ENCODE measurements at regions not wholly inside any gene's neighbourhood (a gene's known extent, or its start where the extent isn't known, plus 50 kb on each side); places are given as distances from the start of the nearest gene placed in this dataset.
"Not testable (repeated sequence)": the region's sequence is repeated elsewhere in the genome, so short reads cannot be mapped to it uniquely, and the experiment has no call there.

DNA sequence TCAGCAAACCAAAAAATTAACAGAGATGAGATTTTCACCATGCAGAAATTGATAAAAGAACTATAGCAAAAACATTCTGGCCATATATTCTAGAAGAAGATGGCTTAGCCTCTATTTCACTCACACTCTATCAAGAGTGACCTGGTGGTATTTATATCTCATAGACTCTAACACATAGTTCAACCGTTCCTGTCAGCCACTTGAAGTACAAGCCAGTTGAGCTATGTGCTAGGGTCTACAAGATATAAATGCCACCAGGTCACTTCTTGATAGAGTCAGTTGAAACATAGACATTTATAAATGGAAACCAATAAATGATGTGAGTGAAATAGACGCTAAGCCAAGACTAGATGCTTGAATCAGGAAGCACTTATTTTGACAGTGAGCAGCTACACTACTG lies 836.7 kb upstream of the EPHA5 start:
- no peak for DNase-seq

DNA sequence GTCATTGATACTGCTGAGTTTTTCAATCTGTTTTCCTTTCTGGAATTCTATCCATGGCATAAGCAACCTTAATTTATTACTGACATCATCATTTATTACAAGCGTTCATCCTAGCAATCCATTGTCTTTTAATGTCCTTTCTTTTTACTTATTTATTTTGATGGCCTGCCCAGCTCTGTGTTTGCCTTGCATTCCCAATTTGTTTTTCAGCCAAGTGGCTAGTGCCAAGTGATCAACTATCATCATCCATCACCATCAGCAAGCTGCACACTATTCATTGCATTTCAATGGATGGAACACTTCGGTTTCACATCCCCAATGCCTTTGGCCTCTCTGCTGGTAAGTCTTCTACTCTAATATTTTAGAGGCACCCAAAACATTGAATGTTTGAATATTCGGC lies 831.7 kb upstream of the EPHA5 start:
- no peak for DNase-seq

DNA sequence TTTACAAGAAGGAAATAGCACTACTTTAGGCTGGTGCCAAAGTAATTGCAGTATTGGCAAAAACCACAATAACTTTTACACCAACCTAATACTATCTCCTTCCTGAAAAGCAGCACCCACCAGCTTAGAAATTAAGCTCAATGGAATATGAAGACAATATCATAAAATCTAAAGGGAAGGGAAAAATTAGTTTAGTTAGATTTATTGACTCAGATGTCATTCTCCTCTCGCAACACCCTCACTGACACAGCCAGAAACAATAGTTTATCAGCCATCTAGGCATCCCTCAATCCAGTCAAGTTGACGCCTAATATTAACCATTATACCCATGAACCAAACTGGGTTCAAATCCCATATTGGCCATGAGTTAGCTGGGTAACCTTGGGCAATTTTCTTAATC lies 820.4 kb upstream of the EPHA5 start:
- DNase-seq, result no peak

DNA sequence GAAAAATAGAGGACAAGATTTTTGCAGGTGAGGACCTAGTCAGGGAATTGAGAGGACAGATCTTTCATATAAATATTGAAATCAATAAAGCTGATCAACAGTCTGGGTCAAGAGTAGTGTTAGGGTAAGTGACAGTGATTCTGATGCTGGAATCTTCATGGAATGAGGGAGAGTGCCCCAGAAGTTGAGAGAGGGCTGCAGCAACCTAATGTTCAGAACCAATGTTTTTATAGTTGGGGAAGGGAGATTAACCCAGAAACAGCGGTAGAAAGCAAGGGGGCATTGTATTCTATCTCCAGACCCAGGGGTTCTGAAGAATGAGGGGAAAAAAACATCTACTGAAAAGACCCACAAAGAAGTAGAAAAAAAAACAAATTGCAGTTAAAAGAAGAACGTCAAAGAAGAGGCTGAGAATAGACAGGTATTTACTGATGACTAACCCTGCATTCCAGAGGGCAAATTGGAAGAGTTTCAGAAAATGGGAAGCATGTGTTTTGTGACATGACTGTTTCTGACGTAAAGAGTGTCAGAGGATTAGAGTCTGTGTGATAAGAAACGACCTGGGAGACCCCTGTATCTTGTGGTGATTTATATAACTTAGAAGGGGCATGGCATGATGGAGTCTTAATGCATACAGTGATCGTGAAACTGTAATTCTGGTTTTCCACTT lies 819.6 kb upstream of the EPHA5 start:
- DNase-seq, result no peak

DNA sequence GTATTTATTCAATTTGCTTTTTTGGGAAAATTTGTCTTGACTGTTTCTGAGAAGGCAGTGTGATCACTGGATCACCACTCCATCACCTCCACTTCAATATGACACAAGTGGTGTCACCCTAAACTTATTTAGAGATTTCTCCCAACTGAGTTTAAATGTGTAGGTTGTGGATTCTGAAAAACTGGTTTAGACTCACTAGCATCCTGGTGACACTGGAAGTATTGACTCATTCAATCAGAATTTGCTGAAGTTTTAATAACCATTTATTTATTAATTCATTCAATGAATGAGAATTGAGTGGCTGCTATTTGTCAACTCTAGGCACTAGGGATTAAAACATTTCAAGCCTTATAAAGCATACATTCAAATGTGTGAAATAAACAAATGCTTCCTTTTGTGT lies 819.1 kb upstream of the EPHA5 start:
- no peak for DNase-seq

DNA sequence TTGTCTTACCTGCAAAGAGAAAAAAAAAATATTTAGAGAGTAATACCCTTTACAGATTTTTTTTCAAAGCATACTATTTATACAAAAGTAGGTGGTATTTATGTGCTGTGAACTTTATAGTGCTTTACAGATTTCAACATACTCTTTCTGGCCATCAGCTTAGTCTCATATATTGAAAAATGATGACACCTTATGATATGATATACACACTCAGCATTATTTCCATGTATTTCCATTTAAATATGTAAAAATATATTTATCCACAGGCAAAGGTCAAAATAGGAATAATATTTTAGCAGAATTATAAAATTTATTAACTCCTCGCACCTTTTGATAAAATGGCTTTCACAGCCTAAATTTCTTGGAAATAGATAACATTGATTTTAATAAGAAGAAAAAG lies 815.8 kb upstream of the EPHA5 start:
- no peak for DNase-seq

DNA sequence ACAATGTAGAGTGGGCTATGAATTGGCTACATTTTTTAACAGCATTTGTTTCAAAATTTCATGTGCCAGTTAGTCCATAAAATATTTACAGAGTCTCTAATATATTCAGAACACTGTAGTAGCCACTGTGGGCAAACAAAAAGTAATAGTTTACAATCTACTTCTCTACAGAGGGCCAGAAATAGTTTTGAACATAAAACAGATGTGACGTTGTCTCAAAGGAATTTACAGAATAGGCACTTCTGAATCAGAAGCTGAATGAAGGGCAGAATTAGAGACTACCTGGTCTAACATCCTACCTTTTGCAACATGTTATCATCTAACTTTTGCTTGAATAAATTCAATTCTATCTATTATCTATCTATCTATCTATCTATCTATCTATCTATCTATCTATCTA lies 811.9 kb upstream of the EPHA5 start:
- DNase-seq, result no peak

DNA sequence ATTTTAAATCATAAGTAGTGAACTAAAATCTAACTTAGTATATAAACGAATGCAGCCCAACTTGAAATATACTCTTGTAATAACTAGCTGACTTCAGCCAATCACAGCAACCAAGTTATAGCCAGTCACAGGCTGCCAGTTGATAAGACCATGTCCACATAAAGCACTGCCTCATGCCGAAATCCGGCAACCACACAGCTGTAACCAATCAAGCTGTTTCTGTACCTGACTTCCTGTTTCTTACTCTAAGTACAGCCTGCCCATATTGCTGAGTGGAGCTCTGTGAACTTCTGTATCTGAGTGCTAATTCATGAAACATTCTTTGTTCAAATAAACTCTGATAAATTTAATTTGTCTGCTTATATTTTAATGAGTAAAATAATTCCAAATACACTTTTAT lies 805.3 kb upstream of the EPHA5 start:
- no peak for DNase-seq

DNA sequence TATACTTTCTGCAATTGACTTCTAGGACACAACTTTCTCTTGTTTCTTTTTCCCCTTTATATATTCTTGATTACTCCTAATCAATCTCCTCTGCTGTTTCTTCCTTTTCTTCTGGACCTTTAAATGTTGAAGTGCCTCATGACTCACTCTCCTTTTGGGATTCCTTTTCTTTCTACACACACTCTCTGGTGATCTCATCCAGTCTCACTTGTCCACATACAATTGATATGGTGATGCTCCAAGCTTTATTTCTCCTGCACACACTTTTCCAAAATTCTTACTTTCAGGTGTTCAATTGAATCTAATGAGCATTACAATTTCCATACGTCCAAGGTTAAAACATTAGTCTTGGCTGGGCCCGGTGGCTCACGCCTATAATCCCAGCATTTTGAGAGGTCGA lies 794.8 kb upstream of the EPHA5 start:
- DNase-seq, result no peak

DNA sequence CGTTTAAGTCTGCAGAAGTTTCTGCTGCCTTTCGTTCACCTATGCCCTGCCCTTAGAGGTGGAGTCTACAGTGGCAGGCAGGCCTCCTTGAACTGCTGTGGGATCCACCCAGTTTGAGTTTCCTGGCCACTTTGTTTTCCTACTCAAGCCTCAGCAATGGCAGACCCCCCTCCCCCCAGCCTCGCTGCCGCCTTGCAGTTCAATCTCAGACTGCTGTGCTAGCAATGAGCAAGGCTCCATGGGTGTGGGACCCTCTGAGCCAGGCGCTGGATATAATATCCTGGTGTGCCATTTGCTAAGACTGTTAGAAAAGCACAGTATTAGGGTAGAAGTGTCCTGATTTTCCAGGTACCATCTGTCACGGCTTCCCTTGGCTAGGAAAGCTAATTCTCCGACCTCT lies 792.6 kb upstream of the EPHA5 start:
- not testable (repeated sequence) for DNase-seq

DNA sequence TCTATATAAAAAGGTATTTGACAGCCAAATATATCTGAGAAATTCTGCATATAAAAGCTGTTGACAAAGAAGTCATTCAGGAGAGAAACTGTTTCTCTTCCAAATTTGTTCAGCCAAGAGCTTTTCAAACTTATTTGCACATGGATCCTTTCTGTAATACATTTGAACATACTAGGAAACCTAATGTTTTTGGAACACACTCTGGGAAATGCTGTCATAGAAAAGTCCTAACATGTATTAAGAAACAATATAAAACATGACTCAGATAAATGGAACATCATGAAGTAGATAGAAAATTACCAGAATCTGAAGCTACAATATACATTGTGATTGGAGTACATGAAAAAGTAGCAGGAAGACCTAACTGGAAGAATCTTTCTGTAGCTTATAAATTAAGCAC lies 781.5 kb upstream of the EPHA5 start:
- no peak for DNase-seq

DNA sequence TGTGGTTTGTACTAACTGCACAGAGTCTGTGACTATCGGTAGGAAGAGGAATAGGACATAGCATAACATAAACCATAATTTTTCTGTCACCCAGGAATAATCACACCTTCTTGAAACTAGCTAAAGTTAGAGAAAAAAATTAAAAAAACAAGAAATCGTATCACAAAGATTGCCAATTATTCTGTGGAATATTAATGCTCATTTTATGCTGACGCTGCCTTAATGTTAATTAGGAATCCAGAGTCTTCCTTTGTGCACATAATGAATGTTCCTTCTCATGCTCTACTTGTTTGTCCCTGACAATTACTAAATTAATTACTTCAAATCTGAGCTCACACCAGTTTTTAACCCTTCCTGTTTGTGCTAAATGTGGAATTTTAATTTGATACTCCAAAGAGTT lies 772.7 kb upstream of the EPHA5 start:
- DNase-seq, result no peak

DNA sequence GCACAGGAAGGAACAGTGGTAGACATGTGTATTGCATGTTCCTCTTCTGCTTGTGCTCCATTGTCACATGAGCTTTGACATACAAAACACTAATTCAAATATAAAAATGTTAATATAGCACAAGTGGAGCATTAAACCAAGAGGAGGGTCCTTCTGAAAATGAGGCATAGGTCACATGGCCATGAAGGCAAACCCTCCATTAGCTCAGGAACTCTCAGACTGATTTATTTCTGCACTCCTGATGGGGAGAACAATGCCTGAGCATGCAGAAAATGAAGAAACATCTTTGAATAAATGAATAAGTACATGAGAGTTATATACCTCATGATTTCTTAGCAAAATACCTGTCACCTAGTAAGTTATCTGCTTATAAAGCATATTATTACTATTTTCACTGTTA lies 769.2 kb upstream of the EPHA5 start:
- no peak for DNase-seq

DNA sequence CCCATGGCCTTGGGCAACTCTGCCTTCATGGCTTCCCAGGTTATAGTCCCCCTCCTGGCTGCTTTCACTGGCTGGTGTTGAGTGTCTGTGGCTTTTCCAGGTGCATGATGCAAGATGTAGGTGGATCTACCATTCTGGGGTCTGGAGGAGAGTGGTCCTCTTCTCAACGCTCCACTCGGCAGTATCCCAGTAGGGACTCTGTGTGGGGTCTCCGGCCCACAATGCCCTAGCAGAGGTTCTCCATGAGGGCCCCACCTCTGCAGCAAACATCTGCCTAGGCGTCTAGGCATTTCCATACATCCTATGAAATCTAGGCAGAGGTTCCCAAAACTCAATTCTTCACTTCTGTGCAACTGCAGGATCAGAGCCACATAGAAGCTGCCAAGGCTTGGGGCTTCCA lies 763.4 kb upstream of the EPHA5 start:
- DNase-seq, result no peak

DNA sequence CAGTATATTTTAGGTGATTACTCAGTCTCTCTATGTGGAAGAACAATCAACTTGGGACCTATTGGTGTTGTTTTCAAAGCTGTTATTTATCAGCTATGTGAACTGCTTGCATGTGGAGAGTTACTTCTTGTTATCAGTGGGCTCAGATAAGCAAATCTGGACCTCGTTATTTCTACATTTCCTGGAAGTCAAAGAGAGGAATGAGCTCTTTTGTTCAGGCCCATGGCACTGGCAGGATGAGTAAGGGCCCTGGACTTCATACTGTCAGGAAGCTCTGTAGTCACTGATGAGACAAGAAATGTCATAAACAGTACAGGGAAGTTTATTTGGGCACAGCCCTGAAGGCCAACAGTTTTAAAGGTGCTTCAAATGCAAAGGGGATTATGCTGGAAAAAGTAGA lies 760.6 kb upstream of the EPHA5 start:
- no peak for DNase-seq

DNA sequence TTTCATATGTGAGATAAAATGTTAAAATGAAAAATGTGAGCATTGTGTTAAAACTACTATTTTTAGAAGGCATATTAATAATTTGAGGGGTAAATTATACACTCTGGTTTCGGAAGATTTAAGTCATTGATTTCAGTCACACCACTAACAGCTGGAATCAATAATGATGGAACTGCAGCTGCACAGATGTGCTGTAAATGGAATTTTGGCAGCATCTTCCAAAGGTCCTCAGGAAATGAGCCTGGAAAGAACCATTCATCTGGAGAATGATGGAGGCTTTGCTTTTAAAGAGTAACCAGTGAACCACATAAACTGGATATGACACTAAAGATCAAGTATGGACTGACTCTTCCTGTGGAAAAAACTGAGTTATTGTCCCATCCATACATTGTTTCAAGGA lies 759.0 kb upstream of the EPHA5 start:
- DNase-seq, result no peak

DNA sequence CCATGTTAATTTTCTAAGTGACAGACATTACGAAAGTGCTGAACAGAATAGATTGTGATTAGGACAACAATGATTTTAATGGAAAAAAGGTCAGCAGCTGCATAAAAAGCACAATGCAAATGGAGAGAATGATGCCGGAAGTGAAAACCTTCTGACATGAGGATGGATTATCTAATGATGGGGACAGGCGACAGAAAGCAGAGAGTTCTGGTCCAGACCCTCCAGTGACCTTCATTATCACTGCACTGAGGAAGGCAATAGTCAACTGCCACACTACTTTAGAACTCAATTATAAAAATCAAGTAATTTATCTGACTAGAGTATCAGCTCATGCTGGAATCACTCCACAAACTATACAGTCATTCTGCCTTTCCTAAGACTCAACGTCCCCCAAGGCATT lies 746.1 kb upstream of the EPHA5 start:
- no peak for DNase-seq

DNA sequence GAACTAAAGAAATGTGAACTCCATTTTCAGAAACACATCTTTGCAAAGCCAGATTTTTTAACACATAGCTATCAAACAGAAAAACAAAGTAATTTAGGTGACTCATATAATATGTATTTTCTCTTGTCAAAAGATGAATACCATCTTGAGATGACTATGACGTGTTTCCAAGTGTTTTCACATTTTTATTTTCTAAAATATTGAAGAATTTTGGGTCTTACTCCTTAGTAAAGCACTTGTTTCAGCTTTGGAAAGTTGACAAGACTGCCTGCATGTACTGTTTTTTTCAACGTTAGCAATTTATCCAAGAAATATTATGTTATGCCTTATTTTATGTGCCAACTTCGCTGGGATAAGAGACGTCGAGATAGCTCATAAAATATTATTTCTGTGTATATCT lies 733.9 kb upstream of the EPHA5 start:
- no peak for DNase-seq

DNA sequence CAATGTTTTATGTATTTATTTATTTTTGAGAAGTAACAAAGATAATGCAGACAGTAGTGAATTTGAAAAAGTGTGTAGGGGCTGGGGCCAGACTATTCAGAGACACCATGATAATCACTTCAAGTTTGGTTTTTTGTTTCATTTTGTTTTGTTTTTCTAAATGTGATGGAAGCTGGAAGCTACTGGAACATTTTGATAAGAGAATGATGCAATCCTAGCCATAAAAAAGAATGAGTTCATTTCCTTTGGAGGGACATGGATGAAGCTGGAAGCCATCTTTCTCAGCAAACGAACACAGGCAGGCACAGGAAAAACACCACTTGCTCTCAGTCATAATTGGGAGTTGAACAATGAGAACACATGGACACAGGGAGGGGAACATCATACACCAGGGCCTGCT lies 706.6 kb upstream of the EPHA5 start:
- DNase-seq, result no peak

DNA sequence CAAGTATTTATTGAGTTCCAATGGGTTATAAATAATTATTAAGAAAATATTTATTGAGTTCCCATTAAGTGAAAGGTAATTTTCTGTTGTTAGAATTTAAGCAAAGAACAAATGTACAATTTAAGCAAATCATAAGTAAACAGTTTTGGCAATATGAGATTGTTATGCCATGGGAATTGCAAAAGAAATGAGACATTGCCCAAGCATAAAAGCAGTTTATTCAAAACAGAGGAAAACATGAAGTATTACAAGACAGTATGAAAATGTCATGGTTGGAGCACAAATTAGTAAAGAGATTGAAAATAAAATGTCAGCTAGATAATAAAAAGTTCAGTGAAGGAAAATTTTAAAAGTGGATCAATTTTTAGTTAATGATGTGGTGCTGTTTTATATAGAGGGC lies 706.1 kb upstream of the EPHA5 start:
- DNase-seq, result no peak

DNA sequence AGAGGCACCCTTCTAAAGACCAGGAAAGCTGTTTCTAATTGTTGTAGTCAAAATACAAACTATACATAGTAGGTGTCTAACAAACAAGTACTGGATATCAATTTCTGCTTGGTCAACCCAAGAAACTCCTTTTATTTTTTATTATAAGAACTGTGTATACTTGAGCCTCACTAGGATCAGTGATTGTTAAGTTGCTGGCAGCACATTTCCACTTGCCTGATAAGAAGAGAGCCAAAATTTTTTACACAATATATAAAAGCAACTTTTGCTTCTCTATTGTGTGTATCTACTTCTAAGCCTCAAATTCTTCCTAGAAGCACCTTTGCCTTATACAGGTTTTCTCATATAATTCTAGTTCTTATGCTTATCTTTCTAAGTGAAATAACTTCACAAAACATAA lies 703.0 kb upstream of the EPHA5 start:
- no peak for DNase-seq

DNA sequence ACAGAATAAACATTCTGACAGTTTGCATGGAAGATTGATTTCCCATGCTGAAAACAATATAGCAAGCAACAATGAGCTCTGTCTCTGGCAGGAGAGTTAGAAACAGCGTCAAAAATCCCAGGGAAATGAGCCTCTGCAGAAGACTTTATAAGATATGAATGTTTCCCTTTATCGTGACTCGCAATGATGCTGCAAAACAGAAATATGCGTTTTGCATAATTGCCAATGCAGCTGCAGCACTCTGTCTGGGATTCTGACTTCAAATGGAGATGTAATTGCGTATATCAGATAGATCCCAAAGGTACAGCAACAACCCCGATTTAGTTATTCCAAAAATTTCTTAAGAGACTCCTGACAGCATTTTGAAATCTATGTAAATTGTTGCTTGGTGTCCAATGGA lies 702.4 kb upstream of the EPHA5 start:
- DNase-seq, result no peak

DNA sequence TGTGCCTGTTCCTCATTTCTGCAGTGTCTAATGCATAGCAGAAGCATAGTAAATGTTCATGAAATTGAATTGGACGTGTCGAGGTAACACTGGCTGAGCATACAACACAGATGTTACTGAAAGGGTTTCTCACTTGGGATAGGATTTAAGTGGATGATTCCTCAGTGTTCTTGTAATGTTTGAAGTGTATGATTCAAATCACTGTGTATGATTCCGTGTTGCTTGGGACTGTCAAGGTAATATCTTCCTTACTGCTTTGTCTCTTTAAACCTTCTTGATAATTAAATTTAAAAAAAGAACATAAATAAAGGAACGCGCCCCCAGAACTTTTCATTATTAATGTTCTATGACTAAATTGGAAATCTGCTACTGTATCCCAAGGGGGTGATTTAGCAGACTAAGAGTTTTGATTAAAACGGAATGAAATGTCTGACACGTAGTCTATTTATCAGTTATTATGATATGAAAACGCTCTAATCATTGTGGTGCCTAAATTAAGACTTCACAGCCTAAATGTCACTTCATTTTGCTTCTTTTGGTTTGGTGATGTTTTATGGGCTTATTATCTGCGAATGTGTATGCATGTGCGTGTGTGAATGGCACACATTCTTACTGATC lies 696.9 kb upstream of the EPHA5 start:
- no peak for DNase-seq

DNA sequence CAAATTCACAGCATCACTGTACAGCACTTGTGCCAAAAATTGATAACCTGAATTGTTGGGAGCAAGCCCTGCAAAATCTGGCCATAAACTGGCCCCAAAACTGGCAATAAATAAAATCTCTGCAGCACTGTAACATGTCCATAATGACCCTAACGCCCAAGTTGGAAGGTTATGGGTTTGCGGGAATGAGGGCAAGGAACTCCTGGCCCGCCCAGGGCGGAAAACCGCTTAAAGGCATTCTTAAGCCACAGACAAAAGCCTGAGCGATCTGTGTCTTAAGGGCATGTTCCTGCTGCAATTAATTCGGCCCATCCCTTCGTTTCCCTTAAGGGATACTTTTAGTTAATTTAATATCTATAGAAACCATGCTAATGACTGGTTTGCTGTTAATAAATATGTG lies 690.1 kb upstream of the EPHA5 start:
- not testable (repeated sequence) for DNase-seq

DNA sequence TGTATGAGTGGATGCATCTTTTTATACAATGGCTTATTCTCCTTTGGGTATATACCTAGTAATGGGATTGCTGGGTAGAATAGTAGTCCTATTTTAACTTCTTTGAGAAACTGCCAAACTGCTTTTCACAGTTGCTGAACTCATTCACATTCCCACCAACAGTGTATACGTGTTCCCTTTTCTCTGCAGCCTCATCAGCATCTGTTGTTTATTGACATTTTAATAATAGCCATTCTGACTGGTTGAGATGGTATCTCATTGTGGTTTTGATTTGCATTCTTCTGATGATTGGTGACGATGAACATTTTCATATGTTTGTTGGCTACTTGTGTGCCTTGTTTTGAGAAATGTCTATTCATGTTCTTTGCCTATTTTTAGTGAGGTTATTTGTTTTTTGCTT lies 687.0 kb upstream of the EPHA5 start:
- DNase-seq, result no peak

All from CD4-positive, alpha-beta T cell treated with Interleukin-4 for 4 hours (primary cell).